OCI-LY7 (cell line): ENCODE measurements at regions not wholly inside any gene's neighbourhood (a gene's known extent, or its start where the extent isn't known, plus 50 kb on each side); places are given as distances from the start of the nearest gene placed in this dataset.

Experiments used
- BruUV-seq: library from RNA; stranded (reverse); fragments of 400-500 nt; replicated peaks from 2 replicates; lab custom pipeline; 2021; lab: Mats Ljungman, UMichigan
- CTCF ChIA-PET: fragments of 300-600 bp; sonication (Branson Sonifier 250); formaldehyde crosslinking; loops from one replicate; lab custom pipeline; 2022; ENCODE audit warnings: antibody characterized with exemption; ENCODE audit not compliant: unreplicated experiment; lab: Charles Lee
- POLR2A ChIA-PET: fragments of 300-600 bp; sonication (Branson Sonifier 250); formaldehyde crosslinking; loops from one replicate; lab custom pipeline; 2022; ENCODE audit warnings: antibody characterized with exemption; lab: Charles Lee
- DNase-seq: peaks from one replicate; pipeline ENCODE4 v3.0.0-alpha.2; 2015; ENCODE audit warnings: low spot score
- H2AFZ ChIP-seq: fragments of 200-600 bp; sonication (generic), shearing (Covaris generic); 2 replicates; pipeline ENCODE4 v1.6.1; 2014; ENCODE audit warnings: mild to moderate bottlenecking, antibody characterized with exemption, low read length, moderate library complexity
- H3K27ac ChIP-seq: fragments of 200-600 bp; sonication (generic); 2 replicates; pipeline ENCODE4 v1.5.1; 2014; ENCODE audit warnings: mixed run types, low read depth, mild to moderate bottlenecking, moderate library complexity, low read length, inconsistent platforms; ENCODE audit not compliant: poor library complexity, severe bottlenecking
- H3K36me3 ChIP-seq: fragments of 200-600 bp; sonication (generic); 2 replicates; pipeline ENCODE4 v1.6.1; 2014; ENCODE audit warnings: mild to moderate bottlenecking, antibody characterized with exemption, low read length, moderate library complexity, mixed read lengths; ENCODE audit not compliant: insufficient read depth
- H3K4me1 ChIP-seq: fragments of 200-600 bp; sonication (generic); 2 replicates; pipeline ENCODE4 v1.5.1; 2014; ENCODE audit warnings: mild to moderate bottlenecking, low read length; ENCODE audit not compliant: insufficient read depth, poor library complexity, severe bottlenecking
- H3K4me2 ChIP-seq: fragments of 200-600 bp; sonication (generic); 2 replicates; pipeline ENCODE4 v1.6.1; 2014; ENCODE audit warnings: mild to moderate bottlenecking, low read length
- H3K4me3 ChIP-seq: fragments of 200-600 bp; sonication (generic); 2 replicates; pipeline ENCODE4 v1.5.1; 2014; ENCODE audit warnings: mild to moderate bottlenecking, low read depth, low read length; ENCODE audit not compliant: poor library complexity, severe bottlenecking
- H3K79me2 ChIP-seq: fragments of 200-600 bp; sonication (generic); 2 replicates; pipeline ENCODE4 v1.6.1; 2016; ENCODE audit warnings: low read depth, mild to moderate bottlenecking, low read length, moderate library complexity, mixed read lengths; ENCODE audit not compliant: insufficient read depth
- H3K9me2 ChIP-seq: fragments of 200-600 bp; sonication (generic); 2 replicates; pipeline ENCODE4 v1.6.1; 2016; ENCODE audit warnings: mild to moderate bottlenecking, low read length, mixed read lengths; ENCODE audit not compliant: insufficient read depth
- H3K9me3 ChIP-seq: fragments of 200-600 bp; sonication (generic); 2 replicates; pipeline ENCODE4 v1.6.1; 2014; ENCODE audit warnings: mild to moderate bottlenecking, mixed run types, low read length, mixed read lengths
- H4K20me1 ChIP-seq: fragments of 200-600 bp; sonication (generic); 2 replicates; pipeline ENCODE4 v1.6.1; 2014; ENCODE audit warnings: mild to moderate bottlenecking, antibody characterized with exemption, low read length, moderate library complexity, mixed read lengths; ENCODE audit not compliant: insufficient read depth
- EZH2phosphoT487 ChIP-seq: fragments of 200-600 bp; sonication (generic); IDR thresholded peaks from 2 replicates; pipeline ENCODE4 v1.6.1; 2018; ENCODE audit warnings: low read depth, borderline replicate concordance, mild to moderate bottlenecking, mixed run types, antibody characterized with exemption, low read length, moderate library complexity, mixed read lengths
- intact Hi-C: fragments of 100-400 bp; cut with micrococcal nuclease; formaldehyde crosslinking; loops from one replicate; pipeline ENCODE4 v1.10.0; 2022; ENCODE audit not compliant: unreplicated experiment
- TF ChIP-seq, protein P1 (sequence below): fragments of 200-600 bp; sonication (generic); conservative IDR thresholded peaks from 2 replicates; pipeline ENCODE4 v1.5.1; 2014; ENCODE audit warnings: mild to moderate bottlenecking, antibody characterized with exemption, low read length, moderate library complexity, mixed read lengths

DNA sequence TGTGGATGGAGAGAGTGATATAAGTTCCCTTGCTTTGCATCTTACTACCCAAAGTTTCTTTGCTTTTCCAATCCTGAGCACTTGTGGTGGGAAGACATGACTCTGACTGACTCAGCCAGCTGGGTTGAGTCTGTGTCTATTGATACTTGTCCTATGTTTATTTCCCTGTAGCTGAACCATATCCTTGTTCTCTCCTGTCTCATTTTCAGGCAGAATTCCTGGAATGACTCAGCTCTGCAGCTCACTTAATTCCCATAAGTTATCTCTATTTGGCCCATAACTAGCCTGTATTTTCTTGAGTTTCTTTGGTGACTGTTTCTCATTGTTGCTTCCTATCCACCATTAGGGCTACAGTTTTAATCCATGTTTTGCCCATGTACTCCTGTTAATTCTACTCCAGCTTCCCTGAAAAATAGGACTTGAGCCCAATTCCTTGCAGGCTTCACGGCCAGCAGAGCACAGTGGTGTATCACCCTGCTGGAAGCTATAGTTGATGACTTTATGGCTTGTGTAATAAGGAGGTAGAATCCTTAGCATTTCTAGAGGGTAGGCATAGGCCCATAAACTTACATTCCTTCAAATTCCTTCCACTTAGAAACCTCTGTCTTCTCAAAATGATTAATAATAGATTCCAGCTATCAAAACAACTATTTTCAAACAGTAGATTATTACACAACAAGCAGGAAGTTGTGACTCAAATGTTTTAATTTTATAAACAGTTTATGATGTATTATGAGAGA, 183.1 kb downstream of the TMTC3 start:
- Histone ChIP-seq H3K27ac (no peak overlapping the region), H3K36me3 (no peaks in the 10 kb centered on the region), H3K4me1 (no peaks in the 10 kb centered on the region), H3K9me3 (no peaks in the 10 kb centered on the region), H3K4me2 (no peak overlapping the region), H3K9me2 (no peaks in the 10 kb centered on the region), H2AFZ (no peak overlapping the region), H3K4me3 (no peak overlapping the region), H4K20me1 (no peaks in the 10 kb centered on the region), H3K79me2 (no peaks in the 10 kb centered on the region)
- POLR2A ChIA-PET = interaction anchor here (0.6 kb wide), 1 partner anchor 218 kb away, joined by 3 read pairs; no protein-coding TSS in a partner anchor
- BruUV-seq = no TSS peak
- CTCF ChIA-PET = no interaction called here
- TF ChIP-seq, protein P1, sequence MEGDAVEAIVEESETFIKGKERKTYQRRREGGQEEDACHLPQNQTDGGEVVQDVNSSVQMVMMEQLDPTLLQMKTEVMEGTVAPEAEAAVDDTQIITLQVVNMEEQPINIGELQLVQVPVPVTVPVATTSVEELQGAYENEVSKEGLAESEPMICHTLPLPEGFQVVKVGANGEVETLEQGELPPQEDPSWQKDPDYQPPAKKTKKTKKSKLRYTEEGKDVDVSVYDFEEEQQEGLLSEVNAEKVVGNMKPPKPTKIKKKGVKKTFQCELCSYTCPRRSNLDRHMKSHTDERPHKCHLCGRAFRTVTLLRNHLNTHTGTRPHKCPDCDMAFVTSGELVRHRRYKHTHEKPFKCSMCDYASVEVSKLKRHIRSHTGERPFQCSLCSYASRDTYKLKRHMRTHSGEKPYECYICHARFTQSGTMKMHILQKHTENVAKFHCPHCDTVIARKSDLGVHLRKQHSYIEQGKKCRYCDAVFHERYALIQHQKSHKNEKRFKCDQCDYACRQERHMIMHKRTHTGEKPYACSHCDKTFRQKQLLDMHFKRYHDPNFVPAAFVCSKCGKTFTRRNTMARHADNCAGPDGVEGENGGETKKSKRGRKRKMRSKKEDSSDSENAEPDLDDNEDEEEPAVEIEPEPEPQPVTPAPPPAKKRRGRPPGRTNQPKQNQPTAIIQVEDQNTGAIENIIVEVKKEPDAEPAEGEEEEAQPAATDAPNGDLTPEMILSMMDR = no peak
- TF ChIP-seq EZH2phosphoT487 = no peak
- no peak for DNase-seq
- intact Hi-C loops = no loop called here

DNA sequence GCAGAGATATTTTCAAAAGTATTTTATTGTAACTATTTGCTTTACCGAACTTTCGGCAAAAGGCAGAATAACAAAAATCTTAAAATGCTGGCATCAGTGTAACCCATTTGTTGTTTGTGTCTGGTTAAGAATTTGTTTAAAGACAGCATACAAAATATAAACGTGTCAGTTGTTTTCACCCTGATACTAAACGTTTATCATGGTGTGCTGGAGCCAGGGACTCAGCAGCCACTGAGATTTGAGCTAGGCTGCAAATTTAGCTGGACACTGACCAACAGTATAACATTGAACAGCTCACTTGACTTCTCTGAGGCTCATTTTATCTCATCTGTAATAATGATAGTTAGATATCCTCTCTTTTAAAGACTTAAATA, 183.7 kb downstream of the TMTC3 start:
- no TSS peak for BruUV-seq
- DNase-seq = no peak
- H3K4me1 ChIP-seq = no peaks in the 10 kb centered on the region
- CTCF ChIA-PET = no interaction called here
- no peak overlapping the region for H3K4me2 ChIP-seq
- intact Hi-C loops = no loop called here
- POLR2A ChIA-PET = no interaction called here
- no peak overlapping the region for H3K27ac ChIP-seq
- no peak overlapping the region for H2AFZ ChIP-seq
- no peaks in the 10 kb centered on the region for H3K36me3 ChIP-seq
- H3K79me2 ChIP-seq = no peaks in the 10 kb centered on the region
- no peaks in the 10 kb centered on the region for H3K9me2 ChIP-seq
- no peaks in the 10 kb centered on the region for H3K9me3 ChIP-seq
- no peak overlapping the region for H3K4me3 ChIP-seq
- TF ChIP-seq, protein P1 = no peak
- no peaks in the 10 kb centered on the region for H4K20me1 ChIP-seq

DNA sequence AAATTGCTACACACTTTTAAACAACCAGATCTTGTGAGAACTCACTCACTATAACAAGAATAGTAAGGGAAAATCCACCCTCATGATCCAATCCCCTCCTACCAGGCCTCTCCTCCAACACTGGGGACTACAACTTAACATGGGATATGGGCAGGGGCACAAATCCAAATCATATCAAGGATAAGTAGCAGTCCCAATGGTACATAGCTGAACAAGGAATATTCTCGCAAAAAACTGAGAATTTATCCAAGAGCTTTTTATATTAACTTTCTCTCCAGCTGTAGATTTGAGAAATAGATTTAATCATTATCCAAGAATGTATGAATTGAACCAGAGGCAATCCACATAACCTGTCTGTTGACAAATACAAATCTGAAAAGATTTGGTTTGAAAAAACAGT, 185.2 kb downstream of the TMTC3 start:
- POLR2A ChIA-PET = no interaction called here
- no peak for TF ChIP-seq EZH2phosphoT487
- TF ChIP-seq, protein P1 = no peak
- no peak overlapping the region for H3K27ac ChIP-seq
- H3K4me3 ChIP-seq = no peak overlapping the region
- no peaks in the 10 kb centered on the region for H3K36me3 ChIP-seq
- no peak overlapping the region for H2AFZ ChIP-seq
- BruUV-seq = no TSS peak
- H3K79me2 ChIP-seq = no peaks in the 10 kb centered on the region
- no peak overlapping the region for H3K4me2 ChIP-seq
- no peaks in the 10 kb centered on the region for H3K9me3 ChIP-seq
- CTCF ChIA-PET = no interaction called here
- no peaks in the 10 kb centered on the region for H4K20me1 ChIP-seq
- intact Hi-C loops = no loop called here
- H3K9me2 ChIP-seq = no peaks in the 10 kb centered on the region
- H3K4me1 ChIP-seq = no peaks in the 10 kb centered on the region
- no peak for DNase-seq
